HG02852 (cell line): ENCODE measurements at regions not wholly inside any gene's neighbourhood (a gene's known extent, or its start where the extent isn't known, plus 50 kb on each side); places are given as distances from the start of the nearest gene placed in this dataset.
"Not testable (repeated sequence)": the region's sequence is repeated elsewhere in the genome, so short reads cannot be mapped to it uniquely, and the experiment has no call there.

Experiments
- ATAC-seq: cut with Tn5 transposase; IDR thresholded peaks from one replicate; pipeline ENCODE4 v1.9.1; 2021; ENCODE audit warnings: mild to moderate bottlenecking, moderate library complexity; ENCODE audit not compliant: unreplicated experiment

- peak; percentile 76 for ATAC-seq
These were observed 68.5 kb upstream of the IGLL5 start for GRCh38 chr22:22818861-22819855.

- no peak for ATAC-seq
These were observed 67.5 kb upstream of the IGLL5 start for GRCh38 chr22:22820076-22820475.

GRCh38 chr22:22820626-22821025 is 67.0 kb upstream of the IGLL5 start:
- ATAC-seq: no peak

GRCh38 chr22:22821340-22821739 is 66.3 kb upstream of the IGLL5 start:
- no peak for ATAC-seq

GRCh38 chr22:22822106-22822505 is 65.5 kb upstream of the IGLL5 start:
- no peak for ATAC-seq

GRCh38 chr22:22822553-22822952 is 65.1 kb upstream of the IGLL5 start:
- ATAC-seq: not testable (repeated sequence)

- ATAC-seq: no peak
These were observed 64.3 kb upstream of the IGLL5 start for GRCh38 chr22:22823131-22823810.

GRCh38 chr22:22824340-22825212 is 63.0 kb upstream of the IGLL5 start:
- ATAC-seq: no peak

- no peak for ATAC-seq
These were observed 62.4 kb upstream of the IGLL5 start for GRCh38 chr22:22825213-22825593.

- no peak for ATAC-seq
These were observed 60.3 kb upstream of the IGLL5 start for GRCh38 chr22:22827187-22827939.

- ATAC-seq: no peak
These were observed 57.4 kb upstream of the IGLL5 start for GRCh38 chr22:22830193-22830592.

GRCh38 chr22:22830957-22831688 is 56.5 kb upstream of the IGLL5 start:
- no peak for ATAC-seq

GRCh38 chr22:22833059-22833458 is 54.6 kb upstream of the IGLL5 start:
- ATAC-seq: no peak

GRCh38 chr22:22833488-22833887 is 54.1 kb upstream of the IGLL5 start:
- ATAC-seq: no peak

- no peak for ATAC-seq
These were observed 53.4 kb upstream of the IGLL5 start for GRCh38 chr22:22834204-22834603.

- ATAC-seq: no peak
These were observed 52.8 kb upstream of the IGLL5 start for GRCh38 chr22:22834783-22835182.

- no peak for ATAC-seq
These were observed 52.4 kb upstream of the IGLL5 start for GRCh38 chr22:22835242-22835641.

GRCh38 chr22:22835771-22836291 is 51.8 kb upstream of the IGLL5 start:
- no peak for ATAC-seq

GRCh38 chr22:22836635-22837034 is 51.0 kb upstream of the IGLL5 start:
- no peak for ATAC-seq
